ENCODE measurements at regions not wholly inside any gene's neighbourhood (a gene's known extent, or its start where the extent isn't known, plus 50 kb on each side); places are given as distances from the start of the nearest gene placed in this dataset.

- Histone ChIP-seq H3K4me2 (ENCODE audit: low read depth, low read length) (no peak overlapping the region), H3K4me3 (ENCODE audit: low read length) (no peak overlapping the region), H3K9ac (ENCODE audit: low read length) (no peak overlapping the region), H3K4me1 (ENCODE audit: low read length) (no peaks in the 10 kb centered on the region), H3F3A (ENCODE audit: insufficient read depth, low read length) (no peaks in the 10 kb centered on the region), H3K9me2 (replicated peaks; ENCODE audit: insufficient read depth, low read length) (no peaks in the 10 kb centered on the region), H3K27me3 (replicated peaks; ENCODE audit: insufficient read depth, low read length) (no peaks in the 10 kb centered on the region), H3K9me3 (replicated peaks; ENCODE audit: insufficient read depth, low read length) (no peaks in the 10 kb centered on the region), H3K36me3 (replicated peaks; ENCODE audit: insufficient read depth, low read length) (no peaks in the 10 kb centered on the region), H4K20me1 (ENCODE audit: insufficient read depth, low read length) (no peaks in the 10 kb centered on the region), H2AFZ (ENCODE audit: low read length) (no peak overlapping the region), H3K79me2 (ENCODE audit: low read length) (no peaks in the 10 kb centered on the region), H3K27ac (ENCODE audit: low read length) (no peak overlapping the region)
- TF ChIP-seq CTCF (IDR thresholded peaks at IDR 0.05; ENCODE audit: low read length) (no peak), EZH2phosphoT487 (IDR thresholded peaks at IDR 0.05; ENCODE audit: low read length) (no peak), EZH2 (optimal IDR thresholded peaks at IDR 0.05; ENCODE audit: low read depth, low read length) (no peak)
- DNase-seq = no peak
Observed at GRCh38 chr3:74691946-74692345, 77.5 kb upstream of the CNTN3 start.

- no peak for DNase-seq
- Histone ChIP-seq H4K20me1 (ENCODE audit: insufficient read depth, low read length) (no peaks in the 10 kb centered on the region), H3K9me2 (replicated peaks; ENCODE audit: insufficient read depth, low read length) (no peaks in the 10 kb centered on the region), H3K27ac (ENCODE audit: low read length) (no peak overlapping the region), H3K4me1 (ENCODE audit: low read length) (no peaks in the 10 kb centered on the region), H3K79me2 (ENCODE audit: low read length) (no peaks in the 10 kb centered on the region), H3K36me3 (replicated peaks; ENCODE audit: insufficient read depth, low read length) (no peaks in the 10 kb centered on the region), H3K4me3 (ENCODE audit: low read length) (no peak overlapping the region), H3K27me3 (replicated peaks; ENCODE audit: insufficient read depth, low read length) (no peaks in the 10 kb centered on the region), H3F3A (ENCODE audit: insufficient read depth, low read length) (no peaks in the 10 kb centered on the region), H3K4me2 (ENCODE audit: low read depth, low read length) (no peak overlapping the region), H3K9me3 (replicated peaks; ENCODE audit: insufficient read depth, low read length) (no peaks in the 10 kb centered on the region), H2AFZ (ENCODE audit: low read length) (no peak overlapping the region), H3K9ac (ENCODE audit: low read length) (no peak overlapping the region)
- TF ChIP-seq CTCF (IDR thresholded peaks at IDR 0.05; ENCODE audit: low read length) (no peak), EZH2 (optimal IDR thresholded peaks at IDR 0.05; ENCODE audit: low read depth, low read length) (no peak), EZH2phosphoT487 (IDR thresholded peaks at IDR 0.05; ENCODE audit: low read length) (no peak)
Observed at GRCh38 chr3:74673326-74673725, 58.9 kb upstream of the CNTN3 start.

GRCh38 chr3:74664606-74665005 lies 50.1 kb upstream of the CNTN3 start:
- Histone ChIP-seq H3F3A (ENCODE audit: insufficient read depth, low read length) (no peaks in the 10 kb centered on the region), H2AFZ (ENCODE audit: low read length) (no peak overlapping the region), H3K9ac (ENCODE audit: low read length) (no peak overlapping the region), H3K79me2 (ENCODE audit: low read length) (no peaks in the 10 kb centered on the region), H3K27me3 (replicated peaks; ENCODE audit: insufficient read depth, low read length) (no peaks in the 10 kb centered on the region), H3K27ac (ENCODE audit: low read length) (no peak overlapping the region), H3K36me3 (replicated peaks; ENCODE audit: insufficient read depth, low read length) (no peaks in the 10 kb centered on the region), H3K4me3 (ENCODE audit: low read length) (no peak overlapping the region), H3K9me2 (replicated peaks; ENCODE audit: insufficient read depth, low read length) (no peaks in the 10 kb centered on the region), H3K4me1 (ENCODE audit: low read length) (no peaks in the 10 kb centered on the region), H3K4me2 (ENCODE audit: low read depth, low read length) (no peak overlapping the region), H3K9me3 (replicated peaks; ENCODE audit: insufficient read depth, low read length) (no peaks in the 10 kb centered on the region), H4K20me1 (ENCODE audit: insufficient read depth, low read length) (no peaks in the 10 kb centered on the region)
- DNase-seq = no peak
- TF ChIP-seq EZH2 (optimal IDR thresholded peaks at IDR 0.05; ENCODE audit: low read depth, low read length) (no peak), CTCF (IDR thresholded peaks at IDR 0.05; ENCODE audit: low read length) (no peak), EZH2phosphoT487 (IDR thresholded peaks at IDR 0.05; ENCODE audit: low read length) (no peak)

Measured in MM.1S (cell line).